ENCODE measurements at regions not wholly inside any gene's neighbourhood (a gene's known extent, or its start where the extent isn't known, plus 50 kb on each side); places are given as distances from the start of the nearest gene placed in this dataset.
"Not testable (repeated sequence)": the region's sequence is repeated elsewhere in the genome, so short reads cannot be mapped to it uniquely, and the experiment has no call there.

- TF ChIP-seq FOXA1 (IDR thresholded peaks at IDR 0.05); PKNOX1 (IDR thresholded peaks at IDR 0.05); BHLHE40 (IDR thresholded peaks at IDR 0.05; ENCODE audit: borderline replicate concordance); FOXM1 (IDR thresholded peaks at IDR 0.05; ENCODE audit: borderline replicate concordance); NFRKB (IDR thresholded peaks at IDR 0.05); HDGF (IDR thresholded peaks at IDR 0.05; ENCODE audit: borderline replicate concordance); ARNT (IDR thresholded peaks at IDR 0.05): not testable (repeated sequence)
Observed at GRCh38 chr14:84512823-84513222, 1017.1 kb upstream of the FLRT2 start.
